Thyroid gland (tissue), 4 donors: ENCODE measurements at regions not wholly inside any gene's neighbourhood (a gene's known extent, or its start where the extent isn't known, plus 50 kb on each side); places are given as distances from the start of the nearest gene placed in this dataset.

Source experiments
- POLR2A ChIP-seq, 2 donors: fragments of 450-650 bp; IDR thresholded peaks; one replicate each; pipeline ENCODE4 v1.6.1; 2017; ENCODE audit warnings: antibody characterized with exemption in 2 of 2, mild to moderate bottlenecking in 2 of 2, moderate library complexity in 1 of 2
- TF ChIP-seq, protein P1 (sequence below), 6 experiments: fragments of 200-600 bp in 3 of 6; fragments of 450-650 bp in 3 of 6; sonication (generic) in 3 of 6; IDR thresholded peaks; one replicate each; pipeline ENCODE4 v1.5.1; 2016 to 2019; ENCODE audit warnings: antibody characterized with exemption in 6 of 6, mild to moderate bottlenecking in 2 of 6, inconsistent platforms in 1 of 6, moderate library complexity in 1 of 6

DNA sequence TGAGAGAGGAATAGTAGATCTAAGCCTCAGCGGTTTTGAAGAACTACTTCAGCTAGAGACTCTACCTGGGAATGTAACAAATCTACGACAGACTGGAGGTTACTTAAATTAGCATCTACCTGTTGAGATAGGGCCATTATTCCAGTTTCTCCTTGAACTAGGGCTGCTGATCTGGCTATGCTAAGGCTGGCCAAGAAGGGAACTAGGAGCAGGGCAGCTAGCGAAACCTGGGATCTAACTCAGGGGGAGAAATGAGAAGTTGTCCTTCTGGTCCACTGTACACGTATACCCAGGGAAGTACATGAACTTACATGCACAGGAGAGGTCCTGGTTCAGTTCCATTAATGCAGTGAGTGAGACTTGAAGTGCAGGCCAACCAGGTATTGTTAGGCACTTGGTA is 156.7 kb downstream of the TRIM27 start:
- TF ChIP-seq, protein P1, sequence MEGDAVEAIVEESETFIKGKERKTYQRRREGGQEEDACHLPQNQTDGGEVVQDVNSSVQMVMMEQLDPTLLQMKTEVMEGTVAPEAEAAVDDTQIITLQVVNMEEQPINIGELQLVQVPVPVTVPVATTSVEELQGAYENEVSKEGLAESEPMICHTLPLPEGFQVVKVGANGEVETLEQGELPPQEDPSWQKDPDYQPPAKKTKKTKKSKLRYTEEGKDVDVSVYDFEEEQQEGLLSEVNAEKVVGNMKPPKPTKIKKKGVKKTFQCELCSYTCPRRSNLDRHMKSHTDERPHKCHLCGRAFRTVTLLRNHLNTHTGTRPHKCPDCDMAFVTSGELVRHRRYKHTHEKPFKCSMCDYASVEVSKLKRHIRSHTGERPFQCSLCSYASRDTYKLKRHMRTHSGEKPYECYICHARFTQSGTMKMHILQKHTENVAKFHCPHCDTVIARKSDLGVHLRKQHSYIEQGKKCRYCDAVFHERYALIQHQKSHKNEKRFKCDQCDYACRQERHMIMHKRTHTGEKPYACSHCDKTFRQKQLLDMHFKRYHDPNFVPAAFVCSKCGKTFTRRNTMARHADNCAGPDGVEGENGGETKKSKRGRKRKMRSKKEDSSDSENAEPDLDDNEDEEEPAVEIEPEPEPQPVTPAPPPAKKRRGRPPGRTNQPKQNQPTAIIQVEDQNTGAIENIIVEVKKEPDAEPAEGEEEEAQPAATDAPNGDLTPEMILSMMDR (IDR thresholded peaks at IDR 0.05) = no peak
- TF ChIP-seq POLR2A (IDR thresholded peaks at IDR 0.05) = no peak
